ENCODE measurements at regions not wholly inside any gene's neighbourhood (a gene's known extent, or its start where the extent isn't known, plus 50 kb on each side); places are given as distances from the start of the nearest gene placed in this dataset.

GRCh38 chr5:82622205-82622604 is 344.1 kb upstream of the RPS23 start:
- TF ChIP-seq SP1 (IDR thresholded peaks at IDR 0.05) (no peak), TAF1 (conservative IDR thresholded peaks at IDR 0.05) (no peak), CTCF (IDR thresholded peaks at IDR 0.05; ENCODE audit: low read depth, low read length, missing input control) (no peak), FOXA2 (IDR thresholded peaks at IDR 0.05) (no peak), MAX (IDR thresholded peaks at IDR 0.05) (no peak), GABPA (IDR thresholded peaks at IDR 0.05 in 1 of 2, conservative IDR thresholded peaks at IDR 0.05 in 1 of 2) (no peak), REST (IDR thresholded peaks at IDR 0.05) (no peak), YY1 (IDR thresholded peaks at IDR 0.05) (no peak), EGR1 (IDR thresholded peaks at IDR 0.05; ENCODE audit: low read depth in 2 of 2) (no peak), HNF4A (conservative IDR thresholded peaks at IDR 0.05) (no peak), JUND (IDR thresholded peaks at IDR 0.05) (no peak), FOXA1 (IDR thresholded peaks at IDR 0.05) (no peak)
